Fibroblast of skin of right quadriceps (primary cell): ENCODE measurements at regions not wholly inside any gene's neighbourhood (a gene's known extent, or its start where the extent isn't known, plus 50 kb on each side); places are given as distances from the start of the nearest gene placed in this dataset.

Experiments
- DNase-seq: peaks from one replicate; pipeline ENCODE4 v3.0.0-alpha.2; 2013

DNA sequence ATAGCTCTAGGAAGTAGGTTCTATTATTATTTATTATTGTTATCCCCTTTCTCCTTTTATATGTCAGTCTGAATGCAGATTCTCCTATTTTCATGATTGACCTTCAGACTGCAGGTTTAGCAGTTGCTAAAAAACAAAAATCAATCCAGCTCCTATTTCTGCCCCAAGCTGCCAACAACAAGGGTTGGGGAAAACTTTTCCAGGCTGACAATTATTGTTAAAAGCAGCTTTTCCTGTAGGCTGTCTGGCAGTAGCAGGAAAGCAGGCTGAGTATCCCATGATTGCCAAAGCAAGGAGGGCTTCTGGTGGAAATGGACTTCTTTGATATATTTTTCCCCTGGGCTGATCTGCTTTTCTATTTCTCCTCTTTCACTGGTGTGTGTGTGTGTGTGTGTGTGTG lies 78.0 kb upstream of the CTLA4 start:
- DNase-seq = no peak

GRCh38 chr2:203790134-203790852 lies 77.3 kb upstream of the CTLA4 start:
- no peak for DNase-seq

DNA sequence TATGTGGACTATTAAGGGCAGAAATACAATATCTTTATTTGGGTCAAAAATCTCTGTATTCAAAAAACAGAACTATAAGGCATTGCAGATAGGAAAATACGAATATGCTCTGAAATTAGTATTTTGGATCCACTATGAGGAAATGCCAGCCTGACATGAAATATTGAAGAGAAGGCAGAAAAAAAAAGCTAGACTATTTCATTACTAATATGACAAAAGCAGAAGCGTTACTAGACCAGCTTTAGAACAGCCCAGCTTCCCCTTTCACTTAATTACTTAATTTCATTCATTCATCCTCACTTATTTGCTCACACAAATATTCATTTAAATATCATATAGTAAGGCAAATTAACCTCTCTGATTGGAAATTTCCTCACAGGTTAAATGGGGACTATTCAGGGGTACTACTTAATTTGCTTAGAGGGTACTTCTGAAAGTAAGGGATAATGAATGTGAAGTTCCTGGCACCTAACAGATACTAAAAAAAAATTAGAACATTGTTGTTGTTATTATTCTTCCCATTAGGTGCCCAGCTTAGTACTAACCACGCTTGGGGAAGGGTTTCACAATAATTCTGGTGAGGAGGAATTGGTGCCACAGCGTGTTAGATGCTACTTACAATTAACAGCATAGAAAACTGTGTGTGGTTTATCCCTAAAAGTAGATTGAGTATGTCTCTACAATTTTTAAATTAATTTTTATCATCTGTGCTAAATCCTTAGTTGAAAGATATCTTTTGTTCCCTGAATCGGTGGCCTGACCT lies 71.1 kb upstream of the CTLA4 start:
- no peak for DNase-seq

DNA sequence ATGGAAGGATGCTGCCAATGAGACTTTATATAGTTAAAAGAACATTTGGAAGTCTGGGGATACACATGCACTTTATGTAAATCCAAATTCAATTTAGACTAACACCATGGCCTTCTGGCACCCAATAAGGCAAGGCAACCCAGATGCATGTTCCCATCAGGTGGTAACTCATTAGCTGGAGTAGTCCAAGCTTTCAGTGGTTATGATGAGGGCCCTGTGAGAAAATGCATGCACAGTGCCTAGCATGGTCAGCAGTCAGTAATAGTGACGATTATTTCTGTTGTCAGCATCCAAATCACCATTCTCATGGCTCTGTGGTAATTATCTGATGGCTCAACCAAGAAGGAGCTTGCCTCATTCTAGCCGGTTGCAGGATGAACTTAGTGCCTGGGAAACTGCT lies 70.3 kb upstream of the CTLA4 start:
- no peak for DNase-seq

GRCh38 chr2:203797712-203798111 lies 69.9 kb upstream of the CTLA4 start:
- DNase-seq = peak; percentile 74

DNA sequence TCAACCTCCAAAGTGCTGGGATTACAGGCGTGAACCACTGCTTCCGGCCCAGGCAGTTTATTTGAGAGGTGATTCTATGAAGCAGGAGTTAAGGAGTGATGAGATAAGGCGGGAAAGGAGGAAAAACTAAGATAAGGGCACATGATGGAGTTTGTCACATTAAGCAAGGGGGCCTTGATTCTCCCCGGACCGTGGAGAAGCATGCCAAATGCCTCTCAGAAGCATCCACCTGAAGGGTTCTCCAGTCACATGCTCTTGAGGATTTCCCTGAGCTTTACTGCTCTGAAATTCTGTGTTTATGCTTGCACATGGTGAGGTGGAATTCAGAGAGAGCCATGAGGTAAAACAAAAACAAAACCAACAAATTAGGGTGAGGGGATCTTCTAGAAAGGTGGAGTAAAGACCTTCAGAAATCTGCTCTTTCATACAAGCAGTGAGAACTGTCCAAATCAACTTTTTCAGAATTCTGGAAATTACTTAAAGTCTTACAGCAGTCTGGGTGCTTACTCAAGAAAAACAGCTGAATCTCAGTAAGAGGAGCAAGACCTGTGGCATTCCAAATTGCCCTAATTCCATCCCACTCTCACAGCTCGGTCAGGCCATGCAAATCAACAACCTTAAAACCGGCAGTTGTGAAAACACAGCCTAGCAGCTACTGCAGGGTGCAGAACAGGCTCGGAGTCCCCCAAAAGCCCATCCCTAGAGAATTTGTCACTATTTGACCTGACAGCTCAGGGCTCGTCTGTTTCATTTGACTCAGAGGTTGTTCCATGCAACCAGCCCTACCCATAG lies 69.1 kb upstream of the CTLA4 start:
- DNase-seq = no peak

GRCh38 chr2:203799908-203800307 lies 67.7 kb upstream of the CTLA4 start:
- DNase-seq = no peak

DNA sequence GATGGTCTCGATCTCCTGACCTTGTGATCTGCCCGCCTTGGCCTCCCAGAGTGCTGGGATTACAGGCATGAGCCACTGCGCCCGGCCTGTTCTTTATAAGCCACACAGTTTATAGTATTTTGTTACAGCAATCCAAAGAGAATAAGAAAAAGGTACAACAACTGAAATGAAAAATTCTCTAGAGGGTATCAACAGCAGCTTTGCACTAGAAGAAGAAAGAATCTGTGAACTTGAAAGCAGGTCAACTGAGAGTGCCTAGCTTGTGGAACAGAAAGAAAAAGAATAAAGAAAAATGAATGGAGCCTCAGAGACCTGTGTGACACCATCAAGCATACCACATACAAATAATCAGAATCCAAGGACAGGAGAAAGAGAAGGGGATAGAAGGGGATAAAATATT lies 66.8 kb upstream of the CTLA4 start:
- no peak for DNase-seq

GRCh38 chr2:203802342-203803052 lies 65.1 kb upstream of the CTLA4 start:
- peak; percentile 88 for DNase-seq

DNA sequence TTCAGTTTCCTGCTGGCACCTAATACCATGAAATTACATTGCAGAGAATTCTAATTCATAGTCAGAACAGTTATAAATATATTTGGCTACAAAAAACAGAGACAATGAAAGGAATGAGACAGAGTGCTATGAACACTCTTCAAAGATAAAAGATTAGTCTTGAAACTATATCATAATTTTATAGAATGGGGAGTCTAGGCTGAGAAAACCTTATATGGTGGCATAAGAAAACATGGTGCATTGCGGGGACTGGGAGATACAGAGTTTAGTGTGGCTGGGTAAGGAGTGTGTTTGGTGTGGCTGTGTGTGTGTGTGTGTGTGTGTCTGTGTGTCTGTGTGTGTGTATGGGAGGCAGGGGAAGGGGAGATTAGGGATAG lies 64.5 kb upstream of the CTLA4 start:
- DNase-seq = no peak

DNA sequence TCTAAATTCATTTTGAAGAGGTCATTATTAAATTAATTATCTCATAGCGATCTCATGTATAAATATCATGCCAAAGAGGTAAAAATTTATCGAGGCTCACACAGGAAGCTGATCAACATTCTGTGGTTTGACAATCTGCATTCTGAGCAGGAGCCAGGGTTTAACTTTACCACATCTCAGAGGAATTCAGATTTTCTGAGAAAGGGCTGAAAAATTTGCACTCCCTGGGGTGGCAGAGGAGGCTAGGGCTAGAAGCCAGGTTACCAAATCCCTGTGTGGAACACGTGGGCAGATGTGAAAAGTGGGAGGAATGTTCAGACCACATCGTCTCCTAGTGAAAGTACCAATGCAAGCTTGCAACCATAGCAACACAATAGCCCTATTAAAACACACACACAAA lies 63.5 kb upstream of the CTLA4 start:
- peak; percentile 99 for DNase-seq

- DNase-seq = no peak
These were observed 62.6 kb upstream of the CTLA4 start for GRCh38 chr2:203804764-203805485.

DNA sequence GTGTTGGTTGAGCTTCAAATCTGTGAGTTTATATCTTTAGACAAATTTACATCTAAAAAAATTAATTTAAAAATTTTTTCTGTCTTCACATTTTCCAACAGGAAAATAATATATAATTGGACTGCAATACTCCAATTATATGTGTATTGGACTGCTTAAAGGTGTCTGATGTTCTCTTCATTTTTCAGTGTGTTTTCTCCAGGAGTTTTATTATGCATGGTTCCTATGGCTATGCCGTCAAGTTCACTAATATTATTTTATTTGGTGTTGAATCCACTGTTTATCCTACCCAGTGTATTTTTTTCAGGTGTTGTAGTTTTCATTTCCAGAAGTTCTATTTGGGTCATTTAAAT lies 62.1 kb upstream of the CTLA4 start:
- DNase-seq = no peak

GRCh38 chr2:203806761-203807160 lies 60.8 kb upstream of the CTLA4 start:
- no peak for DNase-seq

- DNase-seq = peak; percentile 97
These were observed 59.4 kb upstream of the CTLA4 start for GRCh38 chr2:203808046-203808750.

- peak; percentile 72 for DNase-seq
These were observed 58.5 kb upstream of the CTLA4 start for GRCh38 chr2:203809084-203809521.

DNA sequence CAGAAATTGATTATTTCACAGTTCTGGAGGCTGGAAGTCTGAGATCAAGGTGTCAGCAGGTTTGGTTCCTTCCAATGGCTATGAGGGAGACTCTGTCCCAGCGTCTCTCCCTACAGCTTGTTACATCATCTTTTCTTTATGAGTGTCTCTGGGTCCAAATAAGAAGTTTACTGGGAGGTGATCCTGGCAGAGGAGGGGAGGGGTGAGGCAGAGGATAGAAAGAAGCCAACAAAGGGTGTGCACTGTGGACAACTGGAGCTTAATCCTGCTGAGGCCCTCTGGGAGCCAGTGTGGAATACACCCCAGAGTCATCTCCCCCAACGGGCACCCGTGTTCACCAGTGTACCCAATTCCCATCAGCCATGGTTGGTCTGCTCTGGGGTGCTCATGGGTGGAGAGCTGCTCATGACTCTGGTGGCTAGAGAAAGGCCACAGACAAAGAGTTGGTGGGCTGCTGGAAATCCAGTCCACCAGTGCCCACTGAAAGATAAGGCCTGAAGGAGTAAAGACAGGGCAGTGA lies 57.5 kb upstream of the CTLA4 start:
- no peak for DNase-seq

GRCh38 chr2:203811491-203812221 lies 55.9 kb upstream of the CTLA4 start:
- DNase-seq = peak; percentile 91

- DNase-seq = no peak
These were observed 55.0 kb upstream of the CTLA4 start for GRCh38 chr2:203812294-203813221.

DNA sequence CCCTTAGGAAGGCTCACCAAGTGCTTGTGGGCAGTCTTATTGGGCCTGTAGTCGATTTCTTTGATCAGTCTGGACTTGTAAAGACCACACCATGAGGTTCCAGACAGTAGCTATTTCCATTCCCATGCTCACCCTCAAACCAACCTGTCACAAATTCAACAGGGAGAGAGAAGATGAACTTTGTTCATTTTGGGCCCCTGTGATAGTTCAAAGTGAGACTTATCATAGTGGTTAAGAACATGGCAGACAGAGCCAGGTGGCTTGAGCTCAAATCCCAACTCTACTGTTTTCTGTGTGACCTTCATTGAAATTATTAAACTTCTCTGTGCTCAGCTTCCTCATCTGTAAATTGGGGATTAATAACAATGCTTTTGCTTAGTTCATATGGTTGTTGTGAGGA lies 53.9 kb upstream of the CTLA4 start:
- no peak for DNase-seq
